Nephron (organoid): ENCODE measurements at regions not wholly inside any gene's neighbourhood (a gene's known extent, or its start where the extent isn't known, plus 50 kb on each side); places are given as distances from the start of the nearest gene placed in this dataset.

ENCODE experiments used
- H3K27ac Mint-ChIP-seq, 3 experiments: 2 replicates each; pipeline ENCODE4 v1.8.0; 2020; ENCODE audit warnings: mixed read lengths in 3 of 3, mild to moderate bottlenecking in 2 of 3, moderate library complexity in 1 of 3
- H3K27me3 Mint-ChIP-seq: 2 replicates; pipeline ENCODE4 v1.8.0; 2021; ENCODE audit warnings: low read depth, mild to moderate bottlenecking, moderate library complexity, mixed read lengths
- H3K36me3 Mint-ChIP-seq: 2 replicates; pipeline ENCODE4 v1.8.0; 2020; ENCODE audit warnings: low read depth, mixed read lengths
- H3K4me1 Mint-ChIP-seq: 2 replicates; pipeline ENCODE4 v1.8.0; 2020; ENCODE audit warnings: mixed read lengths
- H3K4me3 Mint-ChIP-seq, 3 experiments: 2 replicates each; pipeline ENCODE4 v1.8.0; 2020; ENCODE audit warnings: mild to moderate bottlenecking in 3 of 3, mixed read lengths in 3 of 3, moderate library complexity in 2 of 3
- H3K9me3 Mint-ChIP-seq: 2 replicates; pipeline ENCODE4 v1.8.0; 2020; ENCODE audit warnings: mixed read lengths
- TF ChIP-seq, protein P1 (sequence below), 3 experiments: fragments of 200-600 bp; sonication (generic); IDR thresholded peaks; one replicate each; pipeline ENCODE4 v1.5.0; 2021; ENCODE audit warnings: antibody characterized with exemption in 3 of 3; ENCODE audit not compliant: unreplicated experiment in 3 of 3

DNA sequence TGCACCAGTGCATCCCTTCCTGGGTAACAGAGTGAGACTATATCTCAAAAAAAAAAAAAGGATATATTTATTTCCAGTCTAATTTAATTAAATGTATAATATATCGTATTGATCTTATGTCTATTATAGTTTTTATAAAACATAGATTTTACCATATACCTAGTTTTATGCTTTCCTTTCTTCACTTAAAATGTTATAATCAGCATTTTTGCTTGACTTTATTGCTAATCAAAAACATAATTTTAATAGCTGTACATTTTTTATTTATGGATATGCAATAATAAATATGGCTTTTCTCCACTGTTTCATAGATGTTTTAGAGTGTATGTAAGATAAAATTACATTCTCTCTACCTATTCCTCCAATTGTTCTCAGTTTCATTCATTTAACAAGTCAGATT, 958.0 kb downstream of the EPHA4 start:
- TF ChIP-seq, protein P1, sequence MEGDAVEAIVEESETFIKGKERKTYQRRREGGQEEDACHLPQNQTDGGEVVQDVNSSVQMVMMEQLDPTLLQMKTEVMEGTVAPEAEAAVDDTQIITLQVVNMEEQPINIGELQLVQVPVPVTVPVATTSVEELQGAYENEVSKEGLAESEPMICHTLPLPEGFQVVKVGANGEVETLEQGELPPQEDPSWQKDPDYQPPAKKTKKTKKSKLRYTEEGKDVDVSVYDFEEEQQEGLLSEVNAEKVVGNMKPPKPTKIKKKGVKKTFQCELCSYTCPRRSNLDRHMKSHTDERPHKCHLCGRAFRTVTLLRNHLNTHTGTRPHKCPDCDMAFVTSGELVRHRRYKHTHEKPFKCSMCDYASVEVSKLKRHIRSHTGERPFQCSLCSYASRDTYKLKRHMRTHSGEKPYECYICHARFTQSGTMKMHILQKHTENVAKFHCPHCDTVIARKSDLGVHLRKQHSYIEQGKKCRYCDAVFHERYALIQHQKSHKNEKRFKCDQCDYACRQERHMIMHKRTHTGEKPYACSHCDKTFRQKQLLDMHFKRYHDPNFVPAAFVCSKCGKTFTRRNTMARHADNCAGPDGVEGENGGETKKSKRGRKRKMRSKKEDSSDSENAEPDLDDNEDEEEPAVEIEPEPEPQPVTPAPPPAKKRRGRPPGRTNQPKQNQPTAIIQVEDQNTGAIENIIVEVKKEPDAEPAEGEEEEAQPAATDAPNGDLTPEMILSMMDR (IDR thresholded peaks at IDR 0.05; ENCODE audit: unreplicated experiment in 3 of 3): no peak
- Mint-ChIP-seq H3K4me3 (no peak overlapping the region), H3K27ac (no peak overlapping the region), H3K36me3 (no peaks in the 10 kb centered on the region), H3K27me3 (peaks cover 3% of the 10 kb centered on the region), H3K9me3 (peaks cover 5% of the 10 kb centered on the region), H3K4me1 (no peaks in the 10 kb centered on the region)

DNA sequence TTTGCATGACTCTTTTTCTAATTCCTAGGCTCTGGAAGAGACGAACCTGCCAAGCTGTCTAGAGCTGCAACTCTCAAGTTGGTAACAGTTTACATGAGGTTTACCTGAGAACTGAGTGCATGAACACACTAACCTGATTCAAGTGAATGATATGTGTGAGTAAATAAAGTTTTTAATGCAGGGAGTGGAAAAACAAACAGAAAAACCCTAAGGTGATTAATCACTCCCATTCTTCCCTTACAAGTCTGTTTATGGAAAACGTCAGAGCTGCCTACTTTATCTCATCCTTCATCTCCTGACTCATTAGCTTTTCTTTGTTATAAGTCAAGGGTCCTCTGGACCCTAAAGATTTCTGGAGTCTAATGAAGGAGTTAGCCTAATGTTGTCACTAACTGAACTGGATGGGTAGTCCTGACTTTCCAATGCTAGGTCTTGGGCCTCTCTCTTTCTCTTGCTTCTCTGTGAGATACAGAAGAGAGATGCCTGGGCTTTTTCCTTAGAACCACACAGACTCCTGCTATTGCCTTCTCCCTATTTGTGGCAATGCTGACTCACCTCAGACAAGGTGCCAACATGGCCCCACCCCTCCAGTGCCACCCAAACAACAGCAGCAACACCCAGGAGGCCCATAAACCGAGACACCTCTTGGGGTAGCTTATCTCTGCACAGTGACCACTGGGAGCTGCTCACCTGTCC, 952.4 kb downstream of the EPHA4 start:
- H3K36me3 Mint-ChIP-seq: no peaks in the 10 kb centered on the region
- H3K9me3 Mint-ChIP-seq: no peaks in the 10 kb centered on the region

DNA sequence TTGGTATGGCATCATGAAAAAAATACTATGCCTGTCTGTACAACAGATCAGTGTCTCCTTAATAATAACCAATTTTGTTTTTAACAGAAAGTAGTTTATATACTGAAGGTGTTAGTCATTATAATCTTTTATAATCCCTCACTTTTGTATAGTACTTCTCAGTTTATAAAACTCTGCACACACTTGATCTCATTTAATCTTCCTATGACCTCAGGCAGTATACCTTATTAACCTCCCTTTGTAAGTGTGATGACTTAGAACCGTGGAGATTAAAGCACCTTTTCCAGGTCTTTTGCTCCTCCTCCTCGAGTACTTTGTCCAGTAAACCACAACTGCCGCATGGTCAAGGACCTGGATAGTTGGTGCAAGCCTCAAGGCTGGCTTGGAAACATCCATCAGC, 945.5 kb downstream of the EPHA4 start:
- no peaks in the 10 kb centered on the region for H3K36me3 Mint-ChIP-seq
- H3K4me3 Mint-ChIP-seq: no peak overlapping the region
- TF ChIP-seq, protein P1 (IDR thresholded peaks at IDR 0.05; ENCODE audit: unreplicated experiment in 3 of 3): no peak
- no peaks in the 10 kb centered on the region for H3K27me3 Mint-ChIP-seq
- no peaks in the 10 kb centered on the region for H3K4me1 Mint-ChIP-seq
- no peak overlapping the region for H3K27ac Mint-ChIP-seq
- no peaks in the 10 kb centered on the region for H3K9me3 Mint-ChIP-seq

More for the DNA sequence above, 952.4 kb downstream of the EPHA4 start:
- H3K4me1 Mint-ChIP-seq: no peaks in the 10 kb centered on the region
- H3K27me3 Mint-ChIP-seq: no peaks in the 10 kb centered on the region
- no peak overlapping the region for H3K4me3 Mint-ChIP-seq
- TF ChIP-seq, protein P1 (IDR thresholded peaks at IDR 0.05; ENCODE audit: unreplicated experiment in 3 of 3): no peak
- no peak overlapping the region for H3K27ac Mint-ChIP-seq

GRCh38 chr2:220628252-220628651, 943.9 kb downstream of the EPHA4 start:
- TF ChIP-seq, protein P1 (IDR thresholded peaks at IDR 0.05; ENCODE audit: unreplicated experiment in 3 of 3): no peak
- H3K4me1 Mint-ChIP-seq: no peaks in the 10 kb centered on the region
- no peak overlapping the region for H3K4me3 Mint-ChIP-seq

DNA sequence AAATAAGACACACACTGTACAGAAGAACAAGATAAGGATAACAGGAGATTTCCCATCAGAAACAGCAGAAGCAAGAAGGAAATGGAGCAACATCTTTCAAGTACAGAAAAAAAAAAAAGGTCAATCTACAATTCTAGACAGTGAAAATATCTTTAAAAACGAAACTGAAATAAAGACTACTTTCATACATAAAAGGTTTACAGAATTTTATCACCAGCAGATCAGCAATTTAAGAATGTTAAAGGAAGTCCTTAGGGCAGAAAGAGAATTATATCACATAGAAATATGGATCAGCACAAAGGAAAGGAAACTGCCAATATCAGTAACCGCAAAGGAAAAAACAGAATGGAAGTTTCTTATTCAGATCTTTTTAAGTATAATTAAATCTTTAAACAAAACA, 931.0 kb downstream of the EPHA4 start:
- Mint-ChIP-seq H3K9me3 (no peaks in the 10 kb centered on the region), H3K36me3 (no peaks in the 10 kb centered on the region), H3K27ac (no peak overlapping the region), H3K27me3 (no peaks in the 10 kb centered on the region), H3K4me1 (no peaks in the 10 kb centered on the region), H3K4me3 (no peak overlapping the region)
- TF ChIP-seq, protein P1 (IDR thresholded peaks at IDR 0.05; ENCODE audit: unreplicated experiment in 3 of 3): no peak

More at GRCh38 chr2:220628252-220628651, 943.9 kb downstream of the EPHA4 start:
- Mint-ChIP-seq H3K9me3 (no peaks in the 10 kb centered on the region), H3K27ac (no peak overlapping the region), H3K27me3 (no peaks in the 10 kb centered on the region), H3K36me3 (no peaks in the 10 kb centered on the region)

GRCh38 chr2:220646424-220646823, 925.7 kb downstream of the EPHA4 start:
- H3K27ac Mint-ChIP-seq: no peak overlapping the region
- no peaks in the 10 kb centered on the region for H3K9me3 Mint-ChIP-seq
- H3K36me3 Mint-ChIP-seq: no peaks in the 10 kb centered on the region
- TF ChIP-seq, protein P1 (IDR thresholded peaks at IDR 0.05; ENCODE audit: unreplicated experiment in 3 of 3): no peak
- no peaks in the 10 kb centered on the region for H3K4me1 Mint-ChIP-seq
- H3K4me3 Mint-ChIP-seq: no peak overlapping the region
- H3K27me3 Mint-ChIP-seq: peaks cover 16% of the 10 kb centered on the region
